Liver (tissue), 8 donors: ENCODE measurements at regions not wholly inside any gene's neighbourhood (a gene's known extent, or its start where the extent isn't known, plus 50 kb on each side); places are given as distances from the start of the nearest gene placed in this dataset.

Source experiments
- DNase-seq: peaks from one replicate; pipeline ENCODE4 v3.0.0-alpha.2; 2017; ENCODE audit warnings: low spot score
- H3K27ac ChIP-seq, 2 donors: one replicate each; pipeline ENCODE4 v1.7.0; 2013; ENCODE audit warnings: inconsistent platforms in 2 of 2, low read length in 2 of 2, control low read depth in 1 of 2, low read depth in 1 of 2, mild to moderate bottlenecking in 1 of 2
- H3K27me3 ChIP-seq, 4 donors: one replicate each; pipeline versions ENCODE4 v1.6.1 to v1.7.0; 2013; ENCODE audit warnings: low read length in 3 of 4, inconsistent platforms in 1 of 4, mild to moderate bottlenecking in 1 of 4, moderate library complexity in 1 of 4; ENCODE audit not compliant: control insufficient read depth in 4 of 4, insufficient read depth in 4 of 4
- H3K36me3 ChIP-seq, 4 donors: one replicate each; pipeline versions ENCODE4 v1.6.1 to v1.7.0; 2013; ENCODE audit warnings: low read length in 3 of 4, mild to moderate bottlenecking in 3 of 4, low read depth in 1 of 4, moderate library complexity in 1 of 4; ENCODE audit not compliant: control insufficient read depth in 4 of 4, insufficient read depth in 3 of 4
- H3K4me1 ChIP-seq, 4 donors: one replicate each; pipeline versions ENCODE4 v1.6.1 to v1.7.0; 2013; ENCODE audit warnings: low read length in 3 of 4, mild to moderate bottlenecking in 3 of 4, moderate library complexity in 1 of 4; ENCODE audit not compliant: control insufficient read depth in 4 of 4, insufficient read depth in 4 of 4
- H3K4me3 ChIP-seq, 3 donors: one replicate each; pipeline versions ENCODE4 v1.6.1 to v1.7.0; 2013; ENCODE audit warnings: low read length in 3 of 3, control low read depth in 1 of 3, low read depth in 1 of 3, mild to moderate bottlenecking in 1 of 3
- H3K9ac ChIP-seq, 2 donors: one replicate each; pipeline ENCODE4 v1.7.0; 2013; ENCODE audit warnings: low read length in 2 of 2, mild to moderate bottlenecking in 2 of 2, moderate library complexity in 2 of 2, control low read depth in 1 of 2, low read depth in 1 of 2
- H3K9me3 ChIP-seq, 4 donors: one replicate each; pipeline versions ENCODE4 v1.6.1 to v1.7.0; 2013; ENCODE audit warnings: low read length in 3 of 4; ENCODE audit not compliant: control insufficient read depth in 4 of 4
- ATF3 ChIP-seq: IDR thresholded peaks from 2 replicates; pipeline ENCODE4 v1.6.1; 2016; ENCODE audit warnings: antibody characterized with exemption
- EGR1 ChIP-seq, 2 donors: IDR thresholded peaks; 2 replicates each; pipeline ENCODE4 v1.6.1; 2016 to 2018; ENCODE audit warnings: antibody characterized with exemption in 2 of 2, low read depth in 2 of 2
- FOXA1 ChIP-seq: IDR thresholded peaks from 2 replicates; pipeline ENCODE4 v1.6.1; 2016; ENCODE audit warnings: antibody characterized with exemption
- FOXA2 ChIP-seq: IDR thresholded peaks from 2 replicates; pipeline ENCODE4 v1.6.1; 2016; ENCODE audit warnings: antibody characterized with exemption
- GABPA ChIP-seq, 2 donors: IDR thresholded peaks in 1 of 2; conservative IDR thresholded peaks in 1 of 2; 2 replicates each; pipeline ENCODE4 v1.6.1; 2016; ENCODE audit warnings: antibody characterized with exemption in 2 of 2, mild to moderate bottlenecking in 1 of 2, moderate library complexity in 1 of 2
- HNF4A ChIP-seq, 2 donors: conservative IDR thresholded peaks; 2 replicates each; pipeline ENCODE4 v1.6.1; 2016; ENCODE audit warnings: antibody characterized with exemption in 2 of 2, mild to moderate bottlenecking in 2 of 2
- HNF4G ChIP-seq: IDR thresholded peaks from 2 replicates; pipeline ENCODE4 v1.6.1; 2016; ENCODE audit warnings: antibody characterized with exemption
- JUND ChIP-seq, 2 donors: IDR thresholded peaks; 2 replicates each; pipeline ENCODE4 v1.6.1; 2016; ENCODE audit warnings: antibody characterized with exemption in 2 of 2
- MAX ChIP-seq: IDR thresholded peaks from 2 replicates; pipeline ENCODE4 v1.6.1; 2016; ENCODE audit warnings: antibody characterized with exemption
- NR2F2 ChIP-seq: IDR thresholded peaks from 2 replicates; pipeline ENCODE4 v1.6.1; 2016; ENCODE audit warnings: antibody characterized with exemption
- RAD21 ChIP-seq, 2 donors: IDR thresholded peaks; 2 replicates each; pipeline ENCODE4 v1.6.1; 2016; ENCODE audit warnings: antibody characterized with exemption in 2 of 2, mild to moderate bottlenecking in 2 of 2
- REST ChIP-seq: IDR thresholded peaks from 2 replicates; pipeline ENCODE4 v1.6.1; 2016; ENCODE audit warnings: antibody characterized with exemption, mild to moderate bottlenecking
- RXRA ChIP-seq, 2 donors: IDR thresholded peaks; 2 replicates each; pipeline ENCODE4 v1.6.1; 2017 to 2018; ENCODE audit warnings: antibody characterized with exemption in 2 of 2, mild to moderate bottlenecking in 1 of 2
- SP1 ChIP-seq: IDR thresholded peaks from 2 replicates; pipeline ENCODE4 v1.6.1; 2018; ENCODE audit warnings: antibody characterized with exemption, mild to moderate bottlenecking
- TAF1 ChIP-seq: conservative IDR thresholded peaks from 2 replicates; pipeline ENCODE4 v1.6.1; 2016; ENCODE audit warnings: antibody characterized with exemption, mild to moderate bottlenecking
- WGBS: extraction: QIAGEN DNeasy Blood & Tissue Kit; methylation state at CpG from one replicate; pipeline ENCODE4 v1.1.7; 2013; 5-methylcytosine and 5-hydroxymethylcytosine counted together
- TF ChIP-seq, protein P1 (sequence below): fragments of 150-350 bp; IDR thresholded peaks from 2 replicates; pipeline ENCODE4 v1.5.1; 2017; ENCODE audit warnings: improper control_type of control experiment, low read depth, low read length; ENCODE audit not compliant: missing input control
- TF ChIP-seq, protein P2 (sequence below): IDR thresholded peaks from 2 replicates; pipeline ENCODE4 v1.6.1; 2016; ENCODE audit warnings: antibody characterized with exemption
- donor health status: healthy.
- donor health status: healthy.
- donor health status: healthy.
- donor health status: healthy.
- donor health status: healthy.

GRCh38 chr14:28280997-28281598, 485.5 kb upstream of the FOXG1 start:
- no peaks in the 10 kb centered on the region for H3K36me3 ChIP-seq
- H3K27ac ChIP-seq: peak overlapping the region; percentile 77 to 88
- H3K4me1 ChIP-seq: peaks cover 0 to 18% (median 0%) of the 10 kb centered on the region in 4 donors
- TF ChIP-seq JUND (IDR thresholded peaks at IDR 0.05) (peak in 1 of 2 donors; percentile 53), SP1 (peak; percentile 11), TAF1 (peak; percentile 26), FOXA1 (no peak), RXRA (IDR thresholded peaks at IDR 0.05) (no peak)
- DNase-seq: no peak
- H3K9me3 ChIP-seq: no peaks in the 10 kb centered on the region
- H3K9ac ChIP-seq: peak overlapping the region; percentile 88 to 92
- peak overlapping the region; percentile 46 to 76 (median 59) for H3K4me3 ChIP-seq
- WGBS: 41% methylated on average over 2 of the region's 2 CpGs
- H3K27me3 ChIP-seq: no peaks in the 10 kb centered on the region

- DNase-seq: no peak
- WGBS: 75% methylated on average over 6 of the region's 6 CpGs
- Histone ChIP-seq H3K36me3 (no peaks in the 10 kb centered on the region), H3K4me3 (no peak overlapping the region), H3K4me1 (peaks cover 0 to 13% (median 0%) of the 10 kb centered on the region in 4 donors), H3K27me3 (no peaks in the 10 kb centered on the region), H3K27ac (no peak overlapping the region), H3K9ac (no peak overlapping the region), H3K9me3 (no peaks in the 10 kb centered on the region)
- TF ChIP-seq MAX (no peak), NR2F2 (no peak), HNF4A (conservative IDR thresholded peaks at IDR 0.05) (no peak), REST (no peak), RAD21 (IDR thresholded peaks at IDR 0.05) (no peak), EGR1 (IDR thresholded peaks at IDR 0.05; ENCODE audit: low read depth in 2 of 2) (no peak), RXRA (IDR thresholded peaks at IDR 0.05) (no peak), ATF3 (no peak), FOXA2 (no peak), GABPA (IDR thresholded peaks at IDR 0.05 in 1 of 2, conservative IDR thresholded peaks at IDR 0.05 in 1 of 2) (no peak), HNF4G (no peak), JUND (IDR thresholded peaks at IDR 0.05) (no peak), FOXA1 (no peak), TAF1 (no peak), SP1 (no peak)
- TF ChIP-seq, protein P1, sequence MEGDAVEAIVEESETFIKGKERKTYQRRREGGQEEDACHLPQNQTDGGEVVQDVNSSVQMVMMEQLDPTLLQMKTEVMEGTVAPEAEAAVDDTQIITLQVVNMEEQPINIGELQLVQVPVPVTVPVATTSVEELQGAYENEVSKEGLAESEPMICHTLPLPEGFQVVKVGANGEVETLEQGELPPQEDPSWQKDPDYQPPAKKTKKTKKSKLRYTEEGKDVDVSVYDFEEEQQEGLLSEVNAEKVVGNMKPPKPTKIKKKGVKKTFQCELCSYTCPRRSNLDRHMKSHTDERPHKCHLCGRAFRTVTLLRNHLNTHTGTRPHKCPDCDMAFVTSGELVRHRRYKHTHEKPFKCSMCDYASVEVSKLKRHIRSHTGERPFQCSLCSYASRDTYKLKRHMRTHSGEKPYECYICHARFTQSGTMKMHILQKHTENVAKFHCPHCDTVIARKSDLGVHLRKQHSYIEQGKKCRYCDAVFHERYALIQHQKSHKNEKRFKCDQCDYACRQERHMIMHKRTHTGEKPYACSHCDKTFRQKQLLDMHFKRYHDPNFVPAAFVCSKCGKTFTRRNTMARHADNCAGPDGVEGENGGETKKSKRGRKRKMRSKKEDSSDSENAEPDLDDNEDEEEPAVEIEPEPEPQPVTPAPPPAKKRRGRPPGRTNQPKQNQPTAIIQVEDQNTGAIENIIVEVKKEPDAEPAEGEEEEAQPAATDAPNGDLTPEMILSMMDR: no peak
- TF ChIP-seq, protein P2, sequence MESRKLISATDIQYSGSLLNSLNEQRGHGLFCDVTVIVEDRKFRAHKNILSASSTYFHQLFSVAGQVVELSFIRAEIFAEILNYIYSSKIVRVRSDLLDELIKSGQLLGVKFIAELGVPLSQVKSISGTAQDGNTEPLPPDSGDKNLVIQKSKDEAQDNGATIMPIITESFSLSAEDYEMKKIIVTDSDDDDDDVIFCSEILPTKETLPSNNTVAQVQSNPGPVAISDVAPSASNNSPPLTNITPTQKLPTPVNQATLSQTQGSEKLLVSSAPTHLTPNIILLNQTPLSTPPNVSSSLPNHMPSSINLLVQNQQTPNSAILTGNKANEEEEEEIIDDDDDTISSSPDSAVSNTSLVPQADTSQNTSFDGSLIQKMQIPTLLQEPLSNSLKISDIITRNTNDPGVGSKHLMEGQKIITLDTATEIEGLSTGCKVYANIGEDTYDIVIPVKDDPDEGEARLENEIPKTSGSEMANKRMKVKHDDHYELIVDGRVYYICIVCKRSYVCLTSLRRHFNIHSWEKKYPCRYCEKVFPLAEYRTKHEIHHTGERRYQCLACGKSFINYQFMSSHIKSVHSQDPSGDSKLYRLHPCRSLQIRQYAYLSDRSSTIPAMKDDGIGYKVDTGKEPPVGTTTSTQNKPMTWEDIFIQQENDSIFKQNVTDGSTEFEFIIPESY: no peak
Measured at GRCh38 chr14:28284546-28285300, 481.9 kb upstream of the FOXG1 start.
